Mammary epithelial cell (primary cell): ENCODE measurements at regions not wholly inside any gene's neighbourhood (a gene's known extent, or its start where the extent isn't known, plus 50 kb on each side); places are given as distances from the start of the nearest gene placed in this dataset.

Experiments used
- EZH2 ChIP-seq: IDR thresholded peaks from 2 replicates; pipeline ENCODE4 v1.6.1; 2012; ENCODE audit warnings: low read length, inconsistent platforms, borderline replicate concordance
- TF ChIP-seq, protein P1 (sequence below), 2 donors: IDR thresholded peaks in 1 of 2; conservative IDR thresholded peaks in 1 of 2; 2 replicates each; pipeline ENCODE4 v1.5.1; 2011 to 2012; ENCODE audit warnings: inconsistent platforms in 2 of 2, low read length in 2 of 2, mild to moderate bottlenecking in 2 of 2, control low read depth in 1 of 2, low read depth in 1 of 2; ENCODE audit not compliant: insufficient read depth in 1 of 2; ENCODE audit errors: extremely low read depth in 1 of 2

DNA sequence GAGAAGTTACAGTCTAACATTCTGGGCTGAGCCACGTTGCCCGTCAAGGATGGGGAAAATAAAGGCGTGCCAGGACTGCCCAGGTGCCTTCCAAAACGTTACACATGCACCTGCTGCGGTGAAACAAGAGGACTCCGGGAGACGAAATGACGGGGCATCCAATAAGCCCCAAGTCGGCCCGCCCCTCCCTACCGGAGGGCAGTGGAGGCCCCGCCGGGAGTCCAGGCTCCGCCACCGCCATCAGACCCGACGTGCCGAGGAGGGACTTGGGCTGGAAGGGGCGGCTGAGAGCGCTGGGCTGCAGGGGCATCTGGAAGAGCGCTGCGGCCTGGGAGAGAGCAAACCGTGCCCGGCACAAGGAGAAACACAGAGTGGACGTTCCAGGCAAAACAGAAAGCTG lies 112.5 kb upstream of the GPC1 start:
- TF ChIP-seq EZH2: no peak
- TF ChIP-seq, protein P1, sequence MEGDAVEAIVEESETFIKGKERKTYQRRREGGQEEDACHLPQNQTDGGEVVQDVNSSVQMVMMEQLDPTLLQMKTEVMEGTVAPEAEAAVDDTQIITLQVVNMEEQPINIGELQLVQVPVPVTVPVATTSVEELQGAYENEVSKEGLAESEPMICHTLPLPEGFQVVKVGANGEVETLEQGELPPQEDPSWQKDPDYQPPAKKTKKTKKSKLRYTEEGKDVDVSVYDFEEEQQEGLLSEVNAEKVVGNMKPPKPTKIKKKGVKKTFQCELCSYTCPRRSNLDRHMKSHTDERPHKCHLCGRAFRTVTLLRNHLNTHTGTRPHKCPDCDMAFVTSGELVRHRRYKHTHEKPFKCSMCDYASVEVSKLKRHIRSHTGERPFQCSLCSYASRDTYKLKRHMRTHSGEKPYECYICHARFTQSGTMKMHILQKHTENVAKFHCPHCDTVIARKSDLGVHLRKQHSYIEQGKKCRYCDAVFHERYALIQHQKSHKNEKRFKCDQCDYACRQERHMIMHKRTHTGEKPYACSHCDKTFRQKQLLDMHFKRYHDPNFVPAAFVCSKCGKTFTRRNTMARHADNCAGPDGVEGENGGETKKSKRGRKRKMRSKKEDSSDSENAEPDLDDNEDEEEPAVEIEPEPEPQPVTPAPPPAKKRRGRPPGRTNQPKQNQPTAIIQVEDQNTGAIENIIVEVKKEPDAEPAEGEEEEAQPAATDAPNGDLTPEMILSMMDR (conservative IDR thresholded peaks at IDR 0.05 in 1 of 2, IDR thresholded peaks at IDR 0.05 in 1 of 2; ENCODE audit: extremely low read depth in 1 of 2, insufficient read depth in 1 of 2, low read depth in 1 of 2, low read length in 2 of 2): no peak
